ENCODE measurements at regions not wholly inside any gene's neighbourhood (a gene's known extent, or its start where the extent isn't known, plus 50 kb on each side); places are given as distances from the start of the nearest gene placed in this dataset.

GRCh38 chr22:49398115-49398514 is 429.6 kb downstream of the BRD1 start:
- Mint-ChIP-seq H3K9me3 (peaks cover 12% of the 10 kb centered on the region), H3K4me1 (peaks cover 2% of the 10 kb centered on the region; the same call in 1 of the 3 replicates), H3K27me3 (ENCODE audit: insufficient read depth, low read depth, poor library complexity) (no peaks in the 10 kb centered on the region), H3K36me3 (ENCODE audit: low read depth) (peaks cover 5% of the 10 kb centered on the region; the same call in 2 of the 3 replicates), H3K4me3 (no peak overlapping the region), H3K27ac (no peak overlapping the region)
- DNase-seq (ENCODE audit: low spot score) (no peak), ATAC-seq (no peak)
- Histone ChIP-seq H3K27me3 (ENCODE audit: insufficient read depth) (no peaks in the 10 kb centered on the region), H3F3A (replicated peaks; ENCODE audit: low read depth) (no peaks in the 10 kb centered on the region), H3K9me2 (ENCODE audit: insufficient read depth) (no peaks in the 10 kb centered on the region), H4K20me1 (replicated peaks; ENCODE audit: insufficient read depth) (no peaks in the 10 kb centered on the region), H3K36me3 (ENCODE audit: insufficient read depth) (no peaks in the 10 kb centered on the region; the same call in 1 of the 2 replicates), H3K79me2 (replicated peaks; ENCODE audit: insufficient read depth) (no peaks in the 10 kb centered on the region), H3K4me3 (no peak overlapping the region), H3K4me2 (no peak overlapping the region), H3K27ac (ENCODE audit: low read depth) (no peak overlapping the region), H3K4me1 (ENCODE audit: insufficient read depth) (no peaks in the 10 kb centered on the region), H2AFZ (no peak overlapping the region)
- TF ChIP-seq POLR2AphosphoS5 (IDR thresholded peaks at IDR 0.05; ENCODE audit: low read depth) (no peak), EZH2phosphoT487 (IDR thresholded peaks at IDR 0.05; ENCODE audit: unreplicated experiment) (no peak), NANOG (IDR thresholded peaks at IDR 0.05; ENCODE audit: borderline replicate concordance) (no peak), CREB1 (CRISPR knock-in tag; IDR thresholded peaks at IDR 0.05; ENCODE audit: low read depth) (no peak), ZNF462 (CRISPR knock-in tag; IDR thresholded peaks at IDR 0.05) (no peak), ZNF114 (CRISPR knock-in tag; IDR thresholded peaks at IDR 0.05) (no peak), CTCF (conservative IDR thresholded peaks at IDR 0.05; ENCODE audit: low read depth in 2 of 2) (no peak), ZNF331 (CRISPR knock-in tag; IDR thresholded peaks at IDR 0.05; ENCODE audit: low read depth) (no peak), EZH2 (IDR thresholded peaks at IDR 0.05; ENCODE audit: low read depth, unreplicated experiment) (no peak), REST (IDR thresholded peaks at IDR 0.05; ENCODE audit: unreplicated experiment) (no peak), STAT1 (IDR thresholded peaks at IDR 0.05; ENCODE audit: unreplicated experiment) (no peak), JUNB (IDR thresholded peaks at IDR 0.05; ENCODE audit: unreplicated experiment) (no peak), ETS1 (IDR thresholded peaks at IDR 0.05) (no peak)

All from GM23338 (cell line).